GM12878 (cell line): ENCODE measurements at regions not wholly inside any gene's neighbourhood (a gene's known extent, or its start where the extent isn't known, plus 50 kb on each side); places are given as distances from the start of the nearest gene placed in this dataset.

Experiments
- ATAC-seq: fragments of 200-7000 bp; cut with Tn5 transposase; 3 replicates; pipeline ENCODE4 v1.9.1; 2020; ENCODE audit warnings: mild to moderate bottlenecking, moderate library complexity
- BruUV-seq: library from RNA; stranded (reverse); fragments of 400-500 nt; replicated peaks from 2 replicates; lab custom pipeline; 2021; lab: Mats Ljungman, UMichigan
- CTCF ChIA-PET: fragments of 300-600 bp; sonication (Branson Sonifier 250); formaldehyde crosslinking; extraction: SDS; loops from one replicate; lab custom pipeline; 2021; ENCODE audit warnings: inconsistent platforms; lab: Yijun Ruan, JAX
- POLR2A ChIA-PET: fragments of 350-600 bp; formaldehyde crosslinking; extraction: SDS; loops from one replicate; lab custom pipeline; 2021; ENCODE audit warnings: inconsistent platforms; lab: Charles Lee
- RAD21 ChIA-PET: fragments of 300-600 bp; sonication (Branson Sonifier 250); formaldehyde crosslinking; loops from one replicate; lab custom pipeline; 2023; ENCODE audit warnings: antibody characterized with exemption; ENCODE audit not compliant: unreplicated experiment; lab: Charles Lee
- SMC1A ChIA-PET: fragments of 300-600 bp; sonication (Branson Sonifier 250); formaldehyde crosslinking; loops from one replicate; lab custom pipeline; 2023; ENCODE audit not compliant: unreplicated experiment, uncharacterized antibody; lab: Charles Lee
- DNase-seq: peaks from one replicate; pipeline ENCODE4 v3.0.0-alpha.2; 2011; ENCODE audit warnings: low read depth, low spot score
- FAIRE-seq: peaks from 3 replicates; lab custom pipeline; 2011; peaks lifted over from hg19 to GRCh38; lab: Jason Lieb, UNC
- H2AFZ ChIP-seq: 2 replicates; pipeline ENCODE4 v1.6.0; 2011; ENCODE audit warnings: low read depth, low read length, control low read depth; ENCODE audit not compliant: control insufficient read depth
- H3K27ac ChIP-seq: 2 replicates; pipeline ENCODE4 v1.5.1; 2011; ENCODE audit warnings: control low read depth; ENCODE audit not compliant: control insufficient read depth, insufficient read depth
- H3K27me3 ChIP-seq, 2 experiments: replicated peaks in 1 of 2; 2 replicates each; pipeline versions ENCODE4 v1.6.0 to v1.6.1; 2011; ENCODE audit warnings: low read length in 1 of 2; ENCODE audit not compliant: control insufficient read depth in 2 of 2, insufficient read depth in 2 of 2
- H3K36me3 ChIP-seq, 2 experiments: 2 replicates each; pipeline ENCODE4 v1.5.1; 2011; ENCODE audit warnings: low read length in 1 of 2; ENCODE audit not compliant: control insufficient read depth in 2 of 2, insufficient read depth in 2 of 2
- H3K4me1 ChIP-seq: 2 replicates; pipeline ENCODE4 v1.6.1; 2011; ENCODE audit warnings: mild to moderate bottlenecking, low read length, moderate library complexity, mixed read lengths; ENCODE audit not compliant: control insufficient read depth, insufficient read depth
- H3K4me2 ChIP-seq: 2 replicates; pipeline ENCODE4 v1.6.0; 2011; ENCODE audit warnings: control low read depth; ENCODE audit not compliant: control insufficient read depth, insufficient read depth
- H3K4me3 ChIP-seq: fragments of 200-600 bp; sonication (generic); 2 replicates; pipeline ENCODE4 v1.5.1; 2016
- H3K79me2 ChIP-seq: 2 replicates; pipeline ENCODE4 v1.6.0; 2011; ENCODE audit warnings: low read length; ENCODE audit not compliant: control insufficient read depth, insufficient read depth
- H3K9ac ChIP-seq: 2 replicates; pipeline ENCODE4 v1.8.0; 2011; ENCODE audit warnings: low read length, control low read depth, mixed read lengths; ENCODE audit not compliant: control insufficient read depth, insufficient read depth
- H3K9me3 ChIP-seq: replicated peaks from 3 replicates; pipeline ENCODE4 v1.5.1; 2011; ENCODE audit warnings: mild to moderate bottlenecking, low read length; ENCODE audit not compliant: control insufficient read depth, insufficient read depth
- H4K20me1 ChIP-seq: 2 replicates; pipeline ENCODE4 v1.6.0; 2011; ENCODE audit not compliant: control insufficient read depth, insufficient read depth
- FOXK2 ChIP-seq: fragments of 450-650 bp; IDR thresholded peaks from 2 replicates; pipeline ENCODE4 v1.6.1; 2017; ENCODE audit warnings: mild to moderate bottlenecking, moderate library complexity
- GABPA ChIP-seq: IDR thresholded peaks from 2 replicates; pipeline ENCODE4 v1.6.1; 2014; ENCODE audit warnings: antibody characterized with exemption, low read depth, mild to moderate bottlenecking, inconsistent platforms
- HCFC1 ChIP-seq: fragments of 150-350 bp; IDR thresholded peaks from 2 replicates; pipeline ENCODE4 v1.6.1; 2014; ENCODE audit warnings: low read length
- IKZF2 ChIP-seq, 2 experiments: fragments of 450-650 bp; IDR thresholded peaks; 2 replicates each; pipeline ENCODE4 v1.6.1; 2017; ENCODE audit warnings: mild to moderate bottlenecking in 2 of 2, moderate library complexity in 2 of 2
- KAT2A ChIP-seq: conservative IDR thresholded peaks from 2 replicates; pipeline ENCODE4 v1.6.1; 2011; ENCODE audit warnings: low read depth, low read length; ENCODE audit not compliant: control insufficient read depth
- MYC ChIP-seq: IDR thresholded peaks from 2 replicates; pipeline ENCODE4 v1.6.1; 2011; ENCODE audit warnings: mild to moderate bottlenecking, low read length, moderate library complexity, inconsistent platforms; ENCODE audit not compliant: insufficient read depth, insufficient replicate concordance, insufficient read length, severe bottlenecking
- NFYB ChIP-seq: IDR thresholded peaks from 2 replicates; pipeline ENCODE4 v1.6.1; 2011; ENCODE audit warnings: low read depth, mild to moderate bottlenecking, low read length, improper control_type of control experiment, moderate library complexity; ENCODE audit not compliant: insufficient read depth
- NRF1 ChIP-seq: conservative IDR thresholded peaks from 2 replicates; pipeline ENCODE4 v1.6.1; 2011; ENCODE audit warnings: mild to moderate bottlenecking, low read depth, low read length, improper control_type of control experiment
- RB1 ChIP-seq: fragments of 450-650 bp; formaldehyde crosslinking; IDR thresholded peaks from 2 replicates; pipeline ENCODE4 v1.6.1; 2017; ENCODE audit warnings: mild to moderate bottlenecking, borderline replicate concordance
- SREBF2 ChIP-seq: IDR thresholded peaks from 2 replicates; pipeline ENCODE4 v1.6.1; 2012; ENCODE audit warnings: mild to moderate bottlenecking, low read length
- STAT3 ChIP-seq: IDR thresholded peaks from 2 replicates; pipeline ENCODE4 v1.6.1; 2011; ENCODE audit warnings: low read depth, low read length, improper control_type of control experiment
- TAF1 ChIP-seq: IDR thresholded peaks from 2 replicates; pipeline ENCODE4 v1.6.1; 2011; ENCODE audit warnings: mild to moderate bottlenecking, low read depth, low read length, borderline replicate concordance
- TCF12 ChIP-seq: IDR thresholded peaks from 2 replicates; pipeline ENCODE4 v1.6.1; 2011; ENCODE audit warnings: low read depth, mild to moderate bottlenecking, low read length
- TCF7 ChIP-seq: IDR thresholded peaks from 2 replicates; pipeline ENCODE4 v1.6.1; 2014; ENCODE audit warnings: antibody characterized with exemption, borderline replicate concordance
- YY1 ChIP-seq: IDR thresholded peaks from 2 replicates; pipeline ENCODE4 v1.6.1; 2011; ENCODE audit warnings: low read depth, mild to moderate bottlenecking, low read length
- ZBED1 ChIP-seq: IDR thresholded peaks from 2 replicates; pipeline ENCODE4 v1.6.1; 2016; ENCODE audit warnings: borderline replicate concordance
- ZNF384 ChIP-seq: IDR thresholded peaks from 2 replicates; pipeline ENCODE4 v1.6.1; 2012; ENCODE audit warnings: low read depth, mild to moderate bottlenecking, low read length, improper control_type of control experiment, borderline replicate concordance
- WGBS: methylation state at CpG from one replicate; pipeline ENCODE4 v1.1.6; 2016; ENCODE audit warnings: low lambda C conversion rate; ENCODE audit not compliant: insufficient replicate concordance, insufficient coverage; ENCODE audit errors: missing lambda C conversion rate; 5-methylcytosine and 5-hydroxymethylcytosine counted together
- in situ Hi-C: fragments of 300-500 bp; cut with MboI; formaldehyde crosslinking; loops from 9 replicates; pipeline ENCODE4 v1.14.3; 2018; ENCODE audit warnings: mixed read lengths
- intact Hi-C: fragments of 100-400 bp; cut with micrococcal nuclease; formaldehyde crosslinking; loops from one replicate; pipeline ENCODE4 v1.14.2; 2022; ENCODE audit not compliant: unreplicated experiment

DNA sequence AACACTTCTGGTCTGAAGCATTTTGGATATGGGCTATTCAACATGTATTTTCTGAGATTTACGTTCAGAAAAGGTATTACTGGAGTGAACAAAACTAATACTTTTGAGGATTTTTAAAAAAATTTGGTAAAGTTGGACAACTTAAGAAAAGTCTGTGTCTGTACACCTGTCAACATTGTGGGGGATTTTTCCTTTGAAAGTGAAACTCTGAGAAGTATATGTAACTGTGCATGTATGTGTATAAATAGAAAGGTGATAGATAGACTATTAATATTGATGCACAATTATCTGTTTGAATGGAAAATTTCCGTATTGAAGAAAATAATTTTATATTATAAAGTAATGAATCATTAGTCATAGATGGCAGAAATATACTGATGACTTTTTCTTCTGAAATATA lies 312.8 kb upstream of the MDGA2 start:
- Histone ChIP-seq H3K27me3 (no peaks in the 10 kb centered on the region), H3K79me2 (no peaks in the 10 kb centered on the region), H3K36me3 (no peaks in the 10 kb centered on the region), H3K27ac (no peak overlapping the region), H3K9ac (no peak overlapping the region), H3K4me2 (no peak overlapping the region), H3K4me3 (no peak overlapping the region), H3K9me3 (no peaks in the 10 kb centered on the region), H2AFZ (no peak overlapping the region), H4K20me1 (no peaks in the 10 kb centered on the region), H3K4me1 (no peaks in the 10 kb centered on the region)
- BruUV-seq: no TSS peak
- ChIA-PET CTCF (no interaction called here), SMC1A (no interaction called here), RAD21 (no interaction called here), POLR2A (no interaction called here)
- no peak for TF ChIP-seq GABPA
- TF ChIP-seq FOXK2: no peak
- TF ChIP-seq RB1: no peak
- TF ChIP-seq NRF1: no peak
- TF ChIP-seq NFYB: no peak
- no peak for TF ChIP-seq MYC
- TF ChIP-seq IKZF2 (IDR thresholded peaks at IDR 0.05): no peak
- TF ChIP-seq ZNF384: no peak
- TF ChIP-seq TCF12: no peak
- TF ChIP-seq STAT3: no peak
- TF ChIP-seq TAF1: no peak
- no peak for TF ChIP-seq HCFC1
- TF ChIP-seq SREBF2: no peak
- TF ChIP-seq ZBED1: no peak
- TF ChIP-seq KAT2A: no peak
- no peak for TF ChIP-seq YY1
- TF ChIP-seq TCF7: no peak
- no peak for DNase-seq
- in situ Hi-C loops: no loop called here
- WGBS: 38% methylated on average over 2 of the region's 2 CpGs
- no peak for ATAC-seq
- FAIRE-seq: no peak
- intact Hi-C loops: no loop called here
